ENCODE measurements at regions not wholly inside any gene's neighbourhood (a gene's known extent, or its start where the extent isn't known, plus 50 kb on each side); places are given as distances from the start of the nearest gene placed in this dataset.

GRCh38 chr7:10919923-10920322 is 53.7 kb upstream of the PHF14 start:
- TF ChIP-seq CTCF (conservative IDR thresholded peaks at IDR 0.05): no peak
- Histone ChIP-seq H3K9me3 (ENCODE audit: control insufficient read depth, low read depth, low read length) (no peaks in the 10 kb centered on the region), H3K27me3 (ENCODE audit: insufficient read depth, low read length) (no peaks in the 10 kb centered on the region), H3T11ph (ENCODE audit: low read length) (no peak overlapping the region), H2BK15ac (ENCODE audit: low read depth, low read length) (no peak overlapping the region), H3K4me2 (ENCODE audit: insufficient read depth, insufficient read length, low read length) (no peak overlapping the region), H4K8ac (replicated peaks; ENCODE audit: insufficient read length, low read depth, low read length) (no peak overlapping the region), H2BK20ac (ENCODE audit: low read depth, low read length, poor library complexity, severe bottlenecking) (no peak overlapping the region), H3K18ac (ENCODE audit: insufficient read length, low read depth, low read length) (no peak overlapping the region), H4K5ac (ENCODE audit: insufficient read length, low read depth, low read length) (no peak overlapping the region), H3K56ac (ENCODE audit: insufficient read length, low read depth, low read length) (no peak overlapping the region), H3K4ac (ENCODE audit: low read depth, low read length) (no peak overlapping the region), H3K14ac (ENCODE audit: insufficient read depth, low read length) (no peak overlapping the region), H2AFZ (ENCODE audit: low read length) (no peak overlapping the region), H2AK5ac (ENCODE audit: insufficient read length, low read length) (no peak overlapping the region), H3K79me1 (ENCODE audit: insufficient read depth, low read depth, low read length, poor library complexity, severe bottlenecking) (no peaks in the 10 kb centered on the region), H3K23me2 (ENCODE audit: insufficient read length, low read depth, low read length, poor library complexity, severe bottlenecking) (no peaks in the 10 kb centered on the region), H4K20me1 (ENCODE audit: control insufficient read depth, insufficient read depth, insufficient read length) (no peaks in the 10 kb centered on the region), H3K9ac (ENCODE audit: extremely low read depth, insufficient read length, low read length) (no peak overlapping the region), H2BK5ac (ENCODE audit: insufficient read length, low read length) (no peak overlapping the region), H4K91ac (ENCODE audit: insufficient read length, low read depth, low read length) (no peak overlapping the region), H2BK120ac (ENCODE audit: low read depth, low read length, poor library complexity, severe bottlenecking) (no peak overlapping the region), H3K23ac (ENCODE audit: insufficient read length, low read depth, low read length) (no peak overlapping the region), H2BK12ac (ENCODE audit: insufficient read length, low read depth, low read length) (no peak overlapping the region), H3K4me1 (ENCODE audit: insufficient read depth, low read length) (peaks cover 3% of the 10 kb centered on the region; the same call in 1 of the 2 replicates), H3K79me2 (ENCODE audit: insufficient read depth, low read length) (no peaks in the 10 kb centered on the region), H3K27ac (ENCODE audit: insufficient read length, low read depth, low read length) (no peak overlapping the region)
- DNase-seq: no peak
- H3K4me3 Mint-ChIP-seq: no peak overlapping the region
- no peaks in the 10 kb centered on the region for H3K27me3 Mint-ChIP-seq (ENCODE audit: low read depth)
- no peaks in the 10 kb centered on the region for H3K9me3 Mint-ChIP-seq
- WGBS (ENCODE audit: extremely low coverage, insufficient read length, low lambda C conversion rate): no CpG with 5 or more reads among the region's 2 CpGs
- H3K36me3 Mint-ChIP-seq (ENCODE audit: insufficient read depth in 1 of 3, low read depth in 3 of 3): no peaks in the 10 kb centered on the region
- no peak overlapping the region for H3K27ac Mint-ChIP-seq
- no peaks in the 10 kb centered on the region; a peak in 1 of 4 replicates for H3K4me1 Mint-ChIP-seq

All from H9 (cell line).